Neural cell (in vitro differentiated cells): ENCODE measurements at regions not wholly inside any gene's neighbourhood (a gene's known extent, or its start where the extent isn't known, plus 50 kb on each side); places are given as distances from the start of the nearest gene placed in this dataset.

ENCODE experiments used
- MXI1 ChIP-seq: fragments of 450-650 bp; conservative IDR thresholded peaks from 2 replicates; pipeline ENCODE4 v1.6.1; 2014; ENCODE audit warnings: antibody characterized with exemption, mild to moderate bottlenecking; ENCODE audit not compliant: poor library complexity, severe bottlenecking
- POLR2AphosphoS5 ChIP-seq: IDR thresholded peaks from 2 replicates; pipeline ENCODE4 v1.6.1; 2012
- RAD21 ChIP-seq: fragments of 450-650 bp; conservative IDR thresholded peaks from 2 replicates; pipeline ENCODE4 v1.6.1; 2014; ENCODE audit warnings: antibody characterized with exemption, mild to moderate bottlenecking, moderate library complexity
- TAF1 ChIP-seq: IDR thresholded peaks from 2 replicates; pipeline ENCODE4 v1.6.1; 2012; ENCODE audit warnings: low read depth
- TF ChIP-seq, protein P1 (sequence below): IDR thresholded peaks from 2 replicates; pipeline ENCODE4 v1.6.1; 2012; ENCODE audit warnings: borderline replicate concordance
- TF ChIP-seq, protein P2 (sequence below): fragments of 450-650 bp; IDR thresholded peaks from 2 replicates; pipeline ENCODE4 v1.5.1; 2014; ENCODE audit warnings: antibody characterized with exemption, mild to moderate bottlenecking, moderate library complexity; ENCODE audit not compliant: poor library complexity, severe bottlenecking

- no peak for TF ChIP-seq MXI1
- no peak for TF ChIP-seq POLR2AphosphoS5
- TF ChIP-seq, protein P1, sequence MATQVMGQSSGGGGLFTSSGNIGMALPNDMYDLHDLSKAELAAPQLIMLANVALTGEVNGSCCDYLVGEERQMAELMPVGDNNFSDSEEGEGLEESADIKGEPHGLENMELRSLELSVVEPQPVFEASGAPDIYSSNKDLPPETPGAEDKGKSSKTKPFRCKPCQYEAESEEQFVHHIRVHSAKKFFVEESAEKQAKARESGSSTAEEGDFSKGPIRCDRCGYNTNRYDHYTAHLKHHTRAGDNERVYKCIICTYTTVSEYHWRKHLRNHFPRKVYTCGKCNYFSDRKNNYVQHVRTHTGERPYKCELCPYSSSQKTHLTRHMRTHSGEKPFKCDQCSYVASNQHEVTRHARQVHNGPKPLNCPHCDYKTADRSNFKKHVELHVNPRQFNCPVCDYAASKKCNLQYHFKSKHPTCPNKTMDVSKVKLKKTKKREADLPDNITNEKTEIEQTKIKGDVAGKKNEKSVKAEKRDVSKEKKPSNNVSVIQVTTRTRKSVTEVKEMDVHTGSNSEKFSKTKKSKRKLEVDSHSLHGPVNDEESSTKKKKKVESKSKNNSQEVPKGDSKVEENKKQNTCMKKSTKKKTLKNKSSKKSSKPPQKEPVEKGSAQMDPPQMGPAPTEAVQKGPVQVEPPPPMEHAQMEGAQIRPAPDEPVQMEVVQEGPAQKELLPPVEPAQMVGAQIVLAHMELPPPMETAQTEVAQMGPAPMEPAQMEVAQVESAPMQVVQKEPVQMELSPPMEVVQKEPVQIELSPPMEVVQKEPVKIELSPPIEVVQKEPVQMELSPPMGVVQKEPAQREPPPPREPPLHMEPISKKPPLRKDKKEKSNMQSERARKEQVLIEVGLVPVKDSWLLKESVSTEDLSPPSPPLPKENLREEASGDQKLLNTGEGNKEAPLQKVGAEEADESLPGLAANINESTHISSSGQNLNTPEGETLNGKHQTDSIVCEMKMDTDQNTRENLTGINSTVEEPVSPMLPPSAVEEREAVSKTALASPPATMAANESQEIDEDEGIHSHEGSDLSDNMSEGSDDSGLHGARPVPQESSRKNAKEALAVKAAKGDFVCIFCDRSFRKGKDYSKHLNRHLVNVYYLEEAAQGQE = no peak
- TF ChIP-seq TAF1 = no peak
- TF ChIP-seq, protein P2, sequence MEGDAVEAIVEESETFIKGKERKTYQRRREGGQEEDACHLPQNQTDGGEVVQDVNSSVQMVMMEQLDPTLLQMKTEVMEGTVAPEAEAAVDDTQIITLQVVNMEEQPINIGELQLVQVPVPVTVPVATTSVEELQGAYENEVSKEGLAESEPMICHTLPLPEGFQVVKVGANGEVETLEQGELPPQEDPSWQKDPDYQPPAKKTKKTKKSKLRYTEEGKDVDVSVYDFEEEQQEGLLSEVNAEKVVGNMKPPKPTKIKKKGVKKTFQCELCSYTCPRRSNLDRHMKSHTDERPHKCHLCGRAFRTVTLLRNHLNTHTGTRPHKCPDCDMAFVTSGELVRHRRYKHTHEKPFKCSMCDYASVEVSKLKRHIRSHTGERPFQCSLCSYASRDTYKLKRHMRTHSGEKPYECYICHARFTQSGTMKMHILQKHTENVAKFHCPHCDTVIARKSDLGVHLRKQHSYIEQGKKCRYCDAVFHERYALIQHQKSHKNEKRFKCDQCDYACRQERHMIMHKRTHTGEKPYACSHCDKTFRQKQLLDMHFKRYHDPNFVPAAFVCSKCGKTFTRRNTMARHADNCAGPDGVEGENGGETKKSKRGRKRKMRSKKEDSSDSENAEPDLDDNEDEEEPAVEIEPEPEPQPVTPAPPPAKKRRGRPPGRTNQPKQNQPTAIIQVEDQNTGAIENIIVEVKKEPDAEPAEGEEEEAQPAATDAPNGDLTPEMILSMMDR = no peak
- TF ChIP-seq RAD21 = no peak
Observed at GRCh38 chr3:31157047-31157694, 262.7 kb upstream of the GADL1 start.
